IMR-90 (cell line): ENCODE measurements at regions not wholly inside any gene's neighbourhood (a gene's known extent, or its start where the extent isn't known, plus 50 kb on each side); places are given as distances from the start of the nearest gene placed in this dataset.

Experiments
- CEBPB ChIP-seq: IDR thresholded peaks from 2 replicates; pipeline ENCODE4 v1.6.1; 2012; ENCODE audit warnings: low read depth, low read length, improper control_type of control experiment
- MAZ ChIP-seq: IDR thresholded peaks from 2 replicates; pipeline ENCODE4 v1.6.1; 2012; ENCODE audit warnings: low read depth, mild to moderate bottlenecking, low read length, improper control_type of control experiment, moderate library complexity, borderline replicate concordance
- POLR2A ChIP-seq: IDR thresholded peaks from 2 replicates; pipeline ENCODE4 v1.6.1; 2012; ENCODE audit warnings: mild to moderate bottlenecking, low read depth, low read length
- RAD21 ChIP-seq: IDR thresholded peaks from 2 replicates; pipeline ENCODE4 v1.6.1; 2012; ENCODE audit warnings: low read length, improper control_type of control experiment
- RCOR1 ChIP-seq: IDR thresholded peaks from 2 replicates; pipeline ENCODE4 v1.6.1; 2012; ENCODE audit warnings: mild to moderate bottlenecking, low read length, improper control_type of control experiment; ENCODE audit not compliant: insufficient replicate concordance
- RFX5 ChIP-seq: IDR thresholded peaks from 2 replicates; pipeline ENCODE4 v1.8.0; 2012; ENCODE audit warnings: low read depth, mild to moderate bottlenecking, low read length, moderate library complexity
- SMC3 ChIP-seq: fragments of 150-350 bp; IDR thresholded peaks from 2 replicates; pipeline ENCODE4 v1.6.1; 2016; ENCODE audit warnings: low read depth, mild to moderate bottlenecking, antibody characterized with exemption, low read length, moderate library complexity
- TF ChIP-seq, protein P1 (sequence below): conservative IDR thresholded peaks from 2 replicates; pipeline ENCODE4 v1.5.1; 2012; ENCODE audit warnings: mild to moderate bottlenecking, low read depth, low read length, improper control_type of control experiment
- TF ChIP-seq, protein P2 (sequence below): fragments of 150-350 bp; IDR thresholded peaks from 2 replicates; pipeline ENCODE4 v1.6.1; 2017; ENCODE audit warnings: mild to moderate bottlenecking, antibody characterized with exemption, low read length, low read depth

DNA sequence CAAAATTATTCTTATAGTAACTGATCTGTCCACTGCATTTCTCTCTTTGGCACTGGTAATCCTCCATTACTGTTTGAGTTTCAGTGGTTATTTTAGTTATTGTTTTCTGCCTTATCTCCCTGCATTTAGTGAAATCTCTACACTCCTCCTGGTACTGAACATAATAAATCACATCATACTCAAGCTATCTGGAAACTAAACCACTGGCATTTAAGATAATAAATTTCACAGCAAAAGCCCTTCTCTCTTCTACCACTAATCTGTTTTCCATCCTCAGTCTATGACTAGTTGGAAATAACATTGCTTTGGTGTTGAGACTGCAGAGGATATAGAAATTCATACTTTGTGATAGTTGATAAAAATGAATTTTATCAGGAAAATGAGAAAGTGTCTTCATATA lies 399.3 kb upstream of the FSHR start:
- TF ChIP-seq RCOR1: no peak
- TF ChIP-seq RFX5: no peak
- no peak for TF ChIP-seq POLR2A
- TF ChIP-seq, protein P1, sequence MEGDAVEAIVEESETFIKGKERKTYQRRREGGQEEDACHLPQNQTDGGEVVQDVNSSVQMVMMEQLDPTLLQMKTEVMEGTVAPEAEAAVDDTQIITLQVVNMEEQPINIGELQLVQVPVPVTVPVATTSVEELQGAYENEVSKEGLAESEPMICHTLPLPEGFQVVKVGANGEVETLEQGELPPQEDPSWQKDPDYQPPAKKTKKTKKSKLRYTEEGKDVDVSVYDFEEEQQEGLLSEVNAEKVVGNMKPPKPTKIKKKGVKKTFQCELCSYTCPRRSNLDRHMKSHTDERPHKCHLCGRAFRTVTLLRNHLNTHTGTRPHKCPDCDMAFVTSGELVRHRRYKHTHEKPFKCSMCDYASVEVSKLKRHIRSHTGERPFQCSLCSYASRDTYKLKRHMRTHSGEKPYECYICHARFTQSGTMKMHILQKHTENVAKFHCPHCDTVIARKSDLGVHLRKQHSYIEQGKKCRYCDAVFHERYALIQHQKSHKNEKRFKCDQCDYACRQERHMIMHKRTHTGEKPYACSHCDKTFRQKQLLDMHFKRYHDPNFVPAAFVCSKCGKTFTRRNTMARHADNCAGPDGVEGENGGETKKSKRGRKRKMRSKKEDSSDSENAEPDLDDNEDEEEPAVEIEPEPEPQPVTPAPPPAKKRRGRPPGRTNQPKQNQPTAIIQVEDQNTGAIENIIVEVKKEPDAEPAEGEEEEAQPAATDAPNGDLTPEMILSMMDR: no peak
- no peak for TF ChIP-seq CEBPB
- TF ChIP-seq MAZ: no peak
- TF ChIP-seq, protein P2, sequence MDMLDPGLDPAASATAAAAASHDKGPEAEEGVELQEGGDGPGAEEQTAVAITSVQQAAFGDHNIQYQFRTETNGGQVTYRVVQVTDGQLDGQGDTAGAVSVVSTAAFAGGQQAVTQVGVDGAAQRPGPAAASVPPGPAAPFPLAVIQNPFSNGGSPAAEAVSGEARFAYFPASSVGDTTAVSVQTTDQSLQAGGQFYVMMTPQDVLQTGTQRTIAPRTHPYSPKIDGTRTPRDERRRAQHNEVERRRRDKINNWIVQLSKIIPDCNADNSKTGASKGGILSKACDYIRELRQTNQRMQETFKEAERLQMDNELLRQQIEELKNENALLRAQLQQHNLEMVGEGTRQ: no peak
- no peak for TF ChIP-seq SMC3
- TF ChIP-seq RAD21: no peak
